ENCODE measurements at regions not wholly inside any gene's neighbourhood (a gene's known extent, or its start where the extent isn't known, plus 50 kb on each side); places are given as distances from the start of the nearest gene placed in this dataset.

- H3K9me3 ChIP-seq (ENCODE audit: insufficient read depth, low read depth, low read length): no peaks in the 10 kb centered on the region
- 100% methylated on average over 1 of the region's 3 CpGs for WGBS
- no peaks in the 10 kb centered on the region for H3K36me3 ChIP-seq (ENCODE audit: insufficient read depth, low read length)
- H3K4me1 ChIP-seq (ENCODE audit: insufficient read depth, low read length): no peaks in the 10 kb centered on the region
- no peak overlapping the region for H3K4me3 ChIP-seq (ENCODE audit: low read length)
- no peaks in the 10 kb centered on the region for H3K27me3 ChIP-seq (ENCODE audit: insufficient read depth, low read length)
- no peak overlapping the region for H3K9ac ChIP-seq (ENCODE audit: low read depth, low read length)
- no peak overlapping the region for H3K27ac ChIP-seq (ENCODE audit: low read depth, low read length)
These were observed 88.6 kb upstream of the CDH20 start for GRCh38 chr18:61244632-61245031.

- Histone ChIP-seq H3K9me3 (ENCODE audit: insufficient read depth, low read depth, low read length) (no peaks in the 10 kb centered on the region), H3K4me3 (ENCODE audit: low read length) (no peak overlapping the region), H3K27me3 (ENCODE audit: insufficient read depth, low read length) (no peaks in the 10 kb centered on the region), H3K9ac (ENCODE audit: low read depth, low read length) (no peak overlapping the region), H3K36me3 (ENCODE audit: insufficient read depth, low read length) (no peaks in the 10 kb centered on the region), H3K27ac (ENCODE audit: low read depth, low read length) (no peak overlapping the region), H3K4me1 (ENCODE audit: insufficient read depth, low read length) (no peaks in the 10 kb centered on the region)
- WGBS: 92% methylated on average over 3 of the region's 3 CpGs
These were observed 88.0 kb upstream of the CDH20 start for GRCh38 chr18:61245276-61245675.

GRCh38 chr18:61248589-61248988, 84.6 kb upstream of the CDH20 start:
- H3K36me3 ChIP-seq (ENCODE audit: insufficient read depth, low read length): no peaks in the 10 kb centered on the region
- H3K9me3 ChIP-seq (ENCODE audit: insufficient read depth, low read depth, low read length): no peaks in the 10 kb centered on the region
- WGBS: 86% methylated on average over 3 of the region's 3 CpGs
- no peaks in the 10 kb centered on the region for H3K27me3 ChIP-seq (ENCODE audit: insufficient read depth, low read length)
- no peak overlapping the region for H3K4me3 ChIP-seq (ENCODE audit: low read length)
- no peaks in the 10 kb centered on the region for H3K4me1 ChIP-seq (ENCODE audit: insufficient read depth, low read length)
- no peak overlapping the region for H3K9ac ChIP-seq (ENCODE audit: low read depth, low read length)
- H3K27ac ChIP-seq (ENCODE audit: low read depth, low read length): no peak overlapping the region

GRCh38 chr18:61256291-61256690, 76.9 kb upstream of the CDH20 start:
- Histone ChIP-seq H3K4me1 (ENCODE audit: insufficient read depth, low read length) (no peaks in the 10 kb centered on the region), H3K9ac (ENCODE audit: low read depth, low read length) (no peak overlapping the region), H3K27me3 (ENCODE audit: insufficient read depth, low read length) (no peaks in the 10 kb centered on the region), H3K4me3 (ENCODE audit: low read length) (no peak overlapping the region), H3K9me3 (ENCODE audit: insufficient read depth, low read depth, low read length) (no peaks in the 10 kb centered on the region), H3K27ac (ENCODE audit: low read depth, low read length) (no peak overlapping the region), H3K36me3 (ENCODE audit: insufficient read depth, low read length) (no peaks in the 10 kb centered on the region)
- 95% methylated on average over 5 of the region's 5 CpGs for WGBS

GRCh38 chr18:61261870-61262269, 71.4 kb upstream of the CDH20 start:
- Histone ChIP-seq H3K4me3 (ENCODE audit: low read length) (no peak overlapping the region), H3K9me3 (ENCODE audit: insufficient read depth, low read depth, low read length) (no peaks in the 10 kb centered on the region), H3K4me1 (ENCODE audit: insufficient read depth, low read length) (no peaks in the 10 kb centered on the region), H3K36me3 (ENCODE audit: insufficient read depth, low read length) (no peaks in the 10 kb centered on the region), H3K27me3 (ENCODE audit: insufficient read depth, low read length) (no peaks in the 10 kb centered on the region), H3K27ac (ENCODE audit: low read depth, low read length) (no peak overlapping the region), H3K9ac (ENCODE audit: low read depth, low read length) (no peak overlapping the region)
- WGBS: 100% methylated on average over 2 of the region's 2 CpGs

- Histone ChIP-seq H3K9ac (ENCODE audit: low read depth, low read length) (no peak overlapping the region), H3K27me3 (ENCODE audit: insufficient read depth, low read length) (no peaks in the 10 kb centered on the region; the same call in 1 of the 2 replicates), H3K4me1 (ENCODE audit: insufficient read depth, low read length) (peaks cover 19% of the 10 kb centered on the region), H3K36me3 (ENCODE audit: insufficient read depth, low read length) (no peaks in the 10 kb centered on the region), H3K27ac (ENCODE audit: low read depth, low read length) (no peak overlapping the region), H3K4me3 (ENCODE audit: low read length) (no peak overlapping the region), H3K9me3 (ENCODE audit: insufficient read depth, low read depth, low read length) (peaks cover 2% of the 10 kb centered on the region; the same call in 1 of the 2 replicates)
- WGBS: 93% methylated on average over 1 of the region's 2 CpGs
These were observed 60.4 kb upstream of the CDH20 start for GRCh38 chr18:61272793-61273192.

GRCh38 chr18:61273533-61273932, 59.7 kb upstream of the CDH20 start:
- no peak overlapping the region for H3K9ac ChIP-seq (ENCODE audit: low read depth, low read length)
- H3K27ac ChIP-seq (ENCODE audit: low read depth, low read length): no peak overlapping the region
- H3K27me3 ChIP-seq (ENCODE audit: insufficient read depth, low read length): no peaks in the 10 kb centered on the region; the same call in 1 of the 2 replicates
- peaks cover 19% of the 10 kb centered on the region for H3K4me1 ChIP-seq (ENCODE audit: insufficient read depth, low read length)
- H3K4me3 ChIP-seq (ENCODE audit: low read length): no peak overlapping the region
- H3K9me3 ChIP-seq (ENCODE audit: insufficient read depth, low read depth, low read length): peaks cover 2% of the 10 kb centered on the region; the same call in 1 of the 2 replicates
- no peaks in the 10 kb centered on the region for H3K36me3 ChIP-seq (ENCODE audit: insufficient read depth, low read length)
- WGBS: 99% methylated on average over 3 of the region's 3 CpGs

- Histone ChIP-seq H3K9me3 (ENCODE audit: insufficient read depth, low read depth, low read length) (no peaks in the 10 kb centered on the region), H3K4me3 (ENCODE audit: low read length) (no peak overlapping the region), H3K9ac (ENCODE audit: low read depth, low read length) (no peak overlapping the region), H3K4me1 (ENCODE audit: insufficient read depth, low read length) (peaks cover 16% of the 10 kb centered on the region), H3K27me3 (ENCODE audit: insufficient read depth, low read length) (no peaks in the 10 kb centered on the region; the same call in 1 of the 2 replicates), H3K27ac (ENCODE audit: low read depth, low read length) (peak overlapping the region; percentile 3; the same call in 1 of the 2 replicates), H3K36me3 (ENCODE audit: insufficient read depth, low read length) (no peaks in the 10 kb centered on the region)
These were observed 58.7 kb upstream of the CDH20 start for GRCh38 chr18:61274416-61274960.

- H3K27me3 ChIP-seq (ENCODE audit: insufficient read depth, low read length): no peaks in the 10 kb centered on the region; the same call in 1 of the 2 replicates
- no peak overlapping the region for H3K27ac ChIP-seq (ENCODE audit: low read depth, low read length)
- peaks cover 16% of the 10 kb centered on the region for H3K4me1 ChIP-seq (ENCODE audit: insufficient read depth, low read length)
- no peaks in the 10 kb centered on the region for H3K36me3 ChIP-seq (ENCODE audit: insufficient read depth, low read length)
- no peak overlapping the region for H3K4me3 ChIP-seq (ENCODE audit: low read length)
- peaks cover 12% of the 10 kb centered on the region; the same call in 1 of the 2 replicates for H3K9me3 ChIP-seq (ENCODE audit: insufficient read depth, low read depth, low read length)
- no peak overlapping the region for H3K9ac ChIP-seq (ENCODE audit: low read depth, low read length)
These were observed 55.4 kb upstream of the CDH20 start for GRCh38 chr18:61277808-61278207.

GRCh38 chr18:61281431-61281830, 51.8 kb upstream of the CDH20 start:
- H3K4me3 ChIP-seq (ENCODE audit: low read length): no peak overlapping the region
- no CpG with 5 or more reads among the region's 1 CpG for WGBS

GRCh38 chr18:61282926-61283325, 50.3 kb upstream of the CDH20 start:
- H3K27ac ChIP-seq (ENCODE audit: low read depth, low read length): no peak overlapping the region
- H3K4me1 ChIP-seq (ENCODE audit: insufficient read depth, low read length): no peaks in the 10 kb centered on the region
- no peaks in the 10 kb centered on the region for H3K36me3 ChIP-seq (ENCODE audit: insufficient read depth, low read length)
- WGBS: 92% methylated on average over 2 of the region's 2 CpGs
- H3K9me3 ChIP-seq (ENCODE audit: insufficient read depth, low read depth, low read length): peaks cover 12% of the 10 kb centered on the region; the same call in 1 of the 2 replicates
- H3K27me3 ChIP-seq (ENCODE audit: insufficient read depth, low read length): no peaks in the 10 kb centered on the region
- no peak overlapping the region for H3K9ac ChIP-seq (ENCODE audit: low read depth, low read length)
- H3K4me3 ChIP-seq (ENCODE audit: low read length): no peak overlapping the region

More at GRCh38 chr18:61281431-61281830, 51.8 kb upstream of the CDH20 start:
- Histone ChIP-seq H3K9me3 (ENCODE audit: insufficient read depth, low read depth, low read length) (peaks cover 12% of the 10 kb centered on the region; the same call in 1 of the 2 replicates), H3K27me3 (ENCODE audit: insufficient read depth, low read length) (no peaks in the 10 kb centered on the region), H3K4me1 (ENCODE audit: insufficient read depth, low read length) (no peaks in the 10 kb centered on the region), H3K36me3 (ENCODE audit: insufficient read depth, low read length) (no peaks in the 10 kb centered on the region), H3K27ac (ENCODE audit: low read depth, low read length) (no peak overlapping the region), H3K9ac (ENCODE audit: low read depth, low read length) (no peak overlapping the region)
